ENCODE measurements at regions not wholly inside any gene's neighbourhood (a gene's known extent, or its start where the extent isn't known, plus 50 kb on each side); places are given as distances from the start of the nearest gene placed in this dataset.
A peak's percentile ranks its signal among the peaks of the same experiment; 100 is the strongest.

DNA sequence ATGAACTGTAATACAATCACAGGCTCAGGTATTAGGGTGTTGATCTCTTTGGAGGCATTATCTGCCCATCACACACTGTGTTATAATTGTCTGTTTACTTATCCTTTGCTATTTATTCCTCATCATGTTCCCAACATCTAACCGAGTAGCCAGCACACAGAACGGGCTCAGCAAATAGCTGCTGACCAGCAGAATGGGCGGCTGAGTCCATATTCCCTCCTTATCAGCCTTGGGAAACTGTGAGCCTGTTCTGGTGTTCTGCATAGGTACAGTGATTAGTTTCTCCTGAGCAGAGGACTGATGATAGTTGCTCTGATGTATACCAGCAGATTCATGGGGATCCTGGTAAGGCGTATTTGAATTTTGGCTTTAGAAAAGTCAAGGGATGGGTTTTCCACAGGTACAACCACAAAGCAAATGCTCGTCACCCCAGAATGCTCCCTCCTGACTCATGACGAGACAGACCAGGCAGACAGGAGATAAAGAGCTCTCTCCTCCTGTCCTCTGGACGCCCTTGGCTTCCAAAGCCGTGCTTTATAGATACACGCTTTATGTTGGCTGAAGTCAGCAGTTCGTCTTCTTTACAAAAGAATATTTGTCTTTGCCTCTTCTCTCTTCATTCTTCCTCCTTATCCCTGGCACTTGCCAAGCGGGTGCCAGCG, 166.7 kb downstream of the TTLL2 start:
- TF ChIP-seq, protein P1, sequence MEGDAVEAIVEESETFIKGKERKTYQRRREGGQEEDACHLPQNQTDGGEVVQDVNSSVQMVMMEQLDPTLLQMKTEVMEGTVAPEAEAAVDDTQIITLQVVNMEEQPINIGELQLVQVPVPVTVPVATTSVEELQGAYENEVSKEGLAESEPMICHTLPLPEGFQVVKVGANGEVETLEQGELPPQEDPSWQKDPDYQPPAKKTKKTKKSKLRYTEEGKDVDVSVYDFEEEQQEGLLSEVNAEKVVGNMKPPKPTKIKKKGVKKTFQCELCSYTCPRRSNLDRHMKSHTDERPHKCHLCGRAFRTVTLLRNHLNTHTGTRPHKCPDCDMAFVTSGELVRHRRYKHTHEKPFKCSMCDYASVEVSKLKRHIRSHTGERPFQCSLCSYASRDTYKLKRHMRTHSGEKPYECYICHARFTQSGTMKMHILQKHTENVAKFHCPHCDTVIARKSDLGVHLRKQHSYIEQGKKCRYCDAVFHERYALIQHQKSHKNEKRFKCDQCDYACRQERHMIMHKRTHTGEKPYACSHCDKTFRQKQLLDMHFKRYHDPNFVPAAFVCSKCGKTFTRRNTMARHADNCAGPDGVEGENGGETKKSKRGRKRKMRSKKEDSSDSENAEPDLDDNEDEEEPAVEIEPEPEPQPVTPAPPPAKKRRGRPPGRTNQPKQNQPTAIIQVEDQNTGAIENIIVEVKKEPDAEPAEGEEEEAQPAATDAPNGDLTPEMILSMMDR (IDR thresholded peaks at IDR 0.05; ENCODE audit: insufficient read depth, low read length, severe bottlenecking), result no peak
- no peak for DNase-seq (ENCODE audit: low read depth)
- FAIRE-seq, result no peak
- H3K27me3 ChIP-seq (ENCODE audit: control insufficient read depth, insufficient read depth, low read length), result no peaks in the 10 kb centered on the region
- no peak overlapping the region for H3K4me3 ChIP-seq (ENCODE audit: low read depth, low read length)
- no peaks in the 10 kb centered on the region for H3K36me3 ChIP-seq (ENCODE audit: control insufficient read depth, insufficient read depth, low read length)

DNA sequence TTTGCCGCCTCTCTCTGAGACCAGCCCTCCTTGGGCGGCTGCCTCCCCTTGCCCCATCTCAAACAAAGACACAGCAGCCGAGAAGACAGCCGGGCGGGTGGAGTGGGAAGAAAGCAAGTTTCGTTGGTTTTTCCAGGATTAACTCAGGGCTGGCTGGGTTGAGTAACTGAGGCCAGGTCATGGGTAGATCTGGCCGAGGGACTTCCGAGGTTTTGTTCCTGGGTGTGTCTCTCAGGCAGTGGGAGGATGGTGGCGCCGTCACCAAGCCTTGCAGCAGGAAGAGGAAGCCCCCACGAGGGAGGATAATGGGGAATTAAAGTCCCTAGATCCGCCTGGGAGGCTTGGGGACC, 167.2 kb downstream of the TTLL2 start:
- FAIRE-seq, result no peak
- no peak overlapping the region for H3K4me3 ChIP-seq (ENCODE audit: low read depth, low read length)
- H3K36me3 ChIP-seq (ENCODE audit: control insufficient read depth, insufficient read depth, low read length), result no peaks in the 10 kb centered on the region
- no peaks in the 10 kb centered on the region for H3K27me3 ChIP-seq (ENCODE audit: control insufficient read depth, insufficient read depth, low read length)
- TF ChIP-seq, protein P1 (IDR thresholded peaks at IDR 0.05; ENCODE audit: insufficient read depth, low read length, severe bottlenecking), result no peak
- DNase-seq (ENCODE audit: low read depth), result no peak

DNA sequence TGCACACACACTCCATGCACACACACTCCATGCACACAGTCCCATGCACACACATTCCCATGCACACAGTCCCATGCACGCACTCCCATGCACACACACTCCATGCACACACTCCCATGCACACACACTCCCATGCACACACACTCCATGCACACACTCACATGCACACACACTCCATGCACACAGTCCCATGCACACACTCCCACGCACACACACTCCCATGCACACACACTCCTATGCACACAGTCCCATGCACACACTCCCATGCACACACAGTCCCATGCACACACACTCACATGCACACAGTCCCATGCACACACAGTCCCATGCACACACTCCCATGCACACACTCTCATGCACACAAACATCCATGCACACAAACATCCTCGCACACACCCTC, 168.4 kb downstream of the TTLL2 start:
- no peaks in the 10 kb centered on the region for H3K36me3 ChIP-seq (ENCODE audit: control insufficient read depth, insufficient read depth, low read length)
- TF ChIP-seq, protein P1 (IDR thresholded peaks at IDR 0.05; ENCODE audit: insufficient read depth, low read length, severe bottlenecking), result no peak
- DNase-seq (ENCODE audit: low read depth) (no peak), FAIRE-seq (peak; percentile 92)
- H3K4me3 ChIP-seq (ENCODE audit: low read depth, low read length), result no peak overlapping the region
- no peaks in the 10 kb centered on the region for H3K27me3 ChIP-seq (ENCODE audit: control insufficient read depth, insufficient read depth, low read length)

DNA sequence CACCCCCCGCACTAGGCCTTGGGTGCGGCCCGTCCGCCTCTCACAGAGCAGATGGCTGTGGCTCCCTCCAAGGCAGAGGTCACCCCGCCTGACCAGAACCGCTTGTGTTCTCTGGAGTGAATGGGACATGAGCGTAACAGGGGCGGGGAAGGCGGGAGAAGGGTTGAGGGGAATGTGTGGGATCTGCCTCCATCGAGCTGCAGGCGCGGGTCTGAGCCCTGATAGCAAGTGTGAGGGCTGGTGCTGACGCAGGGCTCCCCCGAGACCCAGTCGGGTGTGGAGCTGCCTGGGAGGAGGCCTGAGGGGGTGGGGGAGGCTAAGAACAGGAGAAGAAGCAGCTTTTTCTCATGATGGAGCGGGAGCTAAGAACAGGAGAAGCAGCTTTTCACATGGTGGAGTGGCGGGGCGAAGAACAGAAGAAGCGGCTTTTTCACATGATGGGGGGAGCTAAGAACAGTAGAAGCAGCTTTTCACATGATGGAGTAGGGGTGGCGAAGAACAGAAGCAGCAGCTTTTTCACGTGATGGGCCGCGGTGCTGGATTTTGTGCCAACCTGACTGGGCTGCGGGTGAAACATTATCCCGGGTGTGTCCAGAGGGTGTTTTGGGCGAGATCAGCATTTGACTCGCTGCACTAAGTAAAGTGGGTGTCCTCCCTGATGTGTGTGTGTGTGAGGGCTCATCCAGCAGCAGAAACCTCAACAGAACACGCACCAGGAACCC, 169.3 kb downstream of the TTLL2 start:
- no peak for DNase-seq (ENCODE audit: low read depth)
- no peak for FAIRE-seq
- TF ChIP-seq, protein P1 (IDR thresholded peaks at IDR 0.05; ENCODE audit: insufficient read depth, low read length, severe bottlenecking), result no peak
- Histone ChIP-seq H3K27me3 (ENCODE audit: control insufficient read depth, insufficient read depth, low read length) (no peaks in the 10 kb centered on the region), H3K36me3 (ENCODE audit: control insufficient read depth, insufficient read depth, low read length) (no peaks in the 10 kb centered on the region), H3K4me3 (ENCODE audit: low read depth, low read length) (no peak overlapping the region)

DNA sequence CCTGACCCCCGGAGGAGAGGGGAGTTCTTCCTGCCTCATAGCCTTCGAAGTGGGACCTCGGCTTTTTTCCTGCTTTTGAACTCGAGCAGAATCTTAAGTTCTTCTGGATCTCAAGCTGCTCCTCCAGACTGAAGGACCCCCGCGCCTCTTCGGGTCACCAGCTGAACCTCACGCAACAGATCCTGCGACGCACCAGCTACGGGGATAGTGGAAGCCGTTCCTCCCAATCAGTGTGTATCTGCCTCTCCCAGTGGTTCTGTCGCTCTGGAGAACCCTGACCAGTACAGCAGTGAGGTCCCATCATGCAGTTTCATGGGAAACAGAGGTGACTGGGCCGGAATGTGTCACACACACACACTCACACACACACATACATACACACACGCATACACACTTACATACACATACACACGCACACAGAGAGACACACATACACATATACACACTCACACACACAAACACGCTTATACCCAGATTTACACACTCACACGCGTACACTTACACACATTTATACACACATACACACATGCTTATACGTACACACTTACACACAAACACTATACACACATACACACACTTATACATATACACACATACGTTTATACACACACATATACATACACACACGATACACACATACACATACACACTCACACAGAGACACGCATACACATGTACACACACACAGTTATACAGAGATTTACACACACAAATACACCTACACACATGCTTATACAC, 170.0 kb downstream of the TTLL2 start:
- FAIRE-seq (peak; percentile 64), DNase-seq (ENCODE audit: low read depth) (no peak)
- Histone ChIP-seq H3K36me3 (ENCODE audit: control insufficient read depth, insufficient read depth, low read length) (no peaks in the 10 kb centered on the region), H3K27me3 (ENCODE audit: control insufficient read depth, insufficient read depth, low read length) (no peaks in the 10 kb centered on the region), H3K4me3 (ENCODE audit: low read depth, low read length) (no peak overlapping the region)
- TF ChIP-seq, protein P1 (IDR thresholded peaks at IDR 0.05; ENCODE audit: insufficient read depth, low read length, severe bottlenecking), result no peak

Data from bronchial epithelial cell (primary cell).